DOHH2 (cell line): ENCODE measurements at regions not wholly inside any gene's neighbourhood (a gene's known extent, or its start where the extent isn't known, plus 50 kb on each side); places are given as distances from the start of the nearest gene placed in this dataset.

ENCODE experiments used
- H3F3A ChIP-seq: fragments of 200-600 bp; sonication (generic), shearing (Covaris generic); 2 replicates; pipeline ENCODE4 v1.6.0; 2016; ENCODE audit warnings: antibody characterized with exemption, mild to moderate bottlenecking; ENCODE audit not compliant: control insufficient read depth, insufficient read depth
- H3K27ac ChIP-seq: fragments of 200-600 bp; sonication (generic); 2 replicates; pipeline ENCODE4 v1.5.1; 2014; ENCODE audit warnings: low read depth, mild to moderate bottlenecking, low read length, moderate library complexity
- H3K27me3 ChIP-seq: fragments of 200-600 bp; sonication (generic); 2 replicates; pipeline ENCODE4 v1.6.1; 2014; ENCODE audit warnings: mild to moderate bottlenecking, low read length, mixed read lengths; ENCODE audit not compliant: control insufficient read depth
- H3K36me3 ChIP-seq: fragments of 200-600 bp; sonication (generic); 2 replicates; pipeline ENCODE4 v1.6.1; 2014; ENCODE audit warnings: mild to moderate bottlenecking, low read length, moderate library complexity, mixed read lengths; ENCODE audit not compliant: control insufficient read depth
- H3K4me1 ChIP-seq: fragments of 200-600 bp; sonication (generic); 2 replicates; pipeline ENCODE4 v1.6.1; 2014; ENCODE audit warnings: mild to moderate bottlenecking, low read length, mixed read lengths; ENCODE audit not compliant: control insufficient read depth
- H3K4me2 ChIP-seq: fragments of 200-600 bp; sonication (generic); 2 replicates; pipeline ENCODE4 v1.6.0; 2014; ENCODE audit warnings: mild to moderate bottlenecking, low read length, moderate library complexity
- H3K4me3 ChIP-seq: fragments of 200-600 bp; sonication (generic); 2 replicates; pipeline ENCODE4 v1.5.1; 2014; ENCODE audit warnings: mild to moderate bottlenecking, low read length, mixed read lengths
- H3K79me2 ChIP-seq: fragments of 200-600 bp; sonication (generic); 2 replicates; pipeline ENCODE4 v1.6.1; 2014; ENCODE audit warnings: mild to moderate bottlenecking, low read length, mixed read lengths; ENCODE audit not compliant: control insufficient read depth
- H3K9me2 ChIP-seq: fragments of 200-600 bp; sonication (generic); replicated peaks from 2 replicates; pipeline ENCODE4 v1.6.1; 2014; ENCODE audit warnings: mild to moderate bottlenecking, low read length, mixed read lengths; ENCODE audit not compliant: control insufficient read depth
- H3K9me3 ChIP-seq: fragments of 200-600 bp; sonication (generic); 2 replicates; pipeline ENCODE4 v1.6.1; 2014; ENCODE audit warnings: antibody characterized with exemption, low read length, mixed read lengths; ENCODE audit not compliant: control insufficient read depth, insufficient read depth
- H4K20me1 ChIP-seq: fragments of 200-600 bp; sonication (generic); 2 replicates; pipeline ENCODE4 v1.6.0; 2014; ENCODE audit warnings: low read depth, mild to moderate bottlenecking, antibody characterized with exemption, low read length, moderate library complexity; ENCODE audit not compliant: control insufficient read depth, insufficient read depth
- CTCF ChIP-seq: fragments of 200-600 bp; sonication (generic); IDR thresholded peaks from one replicate; pipeline ENCODE4 v1.5.1; 2014; ENCODE audit warnings: antibody characterized with exemption, mild to moderate bottlenecking, low read depth, low read length; ENCODE audit not compliant: poor library complexity, severe bottlenecking
- EZH2phosphoT487 ChIP-seq: fragments of 200-600 bp; sonication (generic); IDR thresholded peaks from 2 replicates; pipeline ENCODE4 v1.6.1; 2017; ENCODE audit warnings: borderline replicate concordance, mild to moderate bottlenecking, antibody characterized with exemption, low read length, moderate library complexity, mixed read lengths

GRCh38 chr6:47133230-47134000 is 91.3 kb upstream of the ADGRF1 start:
- H3F3A ChIP-seq = no peaks in the 10 kb centered on the region
- no peaks in the 10 kb centered on the region for H3K4me1 ChIP-seq
- H3K36me3 ChIP-seq = no peaks in the 10 kb centered on the region
- H3K9me3 ChIP-seq = no peaks in the 10 kb centered on the region
- H3K27me3 ChIP-seq = peaks cover 11% of the 10 kb centered on the region
- no peak overlapping the region for H3K4me3 ChIP-seq
- H3K9me2 ChIP-seq = no peaks in the 10 kb centered on the region
- H3K27ac ChIP-seq = no peak overlapping the region
- H3K79me2 ChIP-seq = no peaks in the 10 kb centered on the region
- TF ChIP-seq EZH2phosphoT487 (no peak), CTCF (no peak)
- H3K4me2 ChIP-seq = no peak overlapping the region
- H4K20me1 ChIP-seq = no peaks in the 10 kb centered on the region

- Histone ChIP-seq H3K36me3 (no peaks in the 10 kb centered on the region), H4K20me1 (no peaks in the 10 kb centered on the region), H3K79me2 (no peaks in the 10 kb centered on the region), H3K9me2 (no peaks in the 10 kb centered on the region), H3K27ac (no peak overlapping the region), H3K4me1 (no peaks in the 10 kb centered on the region), H3K27me3 (peaks cover 9% of the 10 kb centered on the region), H3K4me2 (no peak overlapping the region), H3K4me3 (no peak overlapping the region), H3F3A (no peaks in the 10 kb centered on the region), H3K9me3 (no peaks in the 10 kb centered on the region)
- TF ChIP-seq EZH2phosphoT487 = no peak
- TF ChIP-seq CTCF = no peak
These were observed 90.6 kb upstream of the ADGRF1 start for GRCh38 chr6:47132724-47133123.

GRCh38 chr6:47131773-47132172 is 89.6 kb upstream of the ADGRF1 start:
- Histone ChIP-seq H3K27me3 (peaks cover 6% of the 10 kb centered on the region; the same call in 1 of the 2 replicates), H3K4me3 (no peak overlapping the region), H3K79me2 (no peaks in the 10 kb centered on the region), H3K27ac (no peak overlapping the region), H4K20me1 (no peaks in the 10 kb centered on the region), H3K4me1 (no peaks in the 10 kb centered on the region), H3K4me2 (no peak overlapping the region), H3F3A (no peaks in the 10 kb centered on the region), H3K9me2 (no peaks in the 10 kb centered on the region), H3K36me3 (no peaks in the 10 kb centered on the region), H3K9me3 (no peaks in the 10 kb centered on the region)
- TF ChIP-seq EZH2phosphoT487 = no peak
- no peak for TF ChIP-seq CTCF
